ENCODE measurements at regions not wholly inside any gene's neighbourhood (a gene's known extent, or its start where the extent isn't known, plus 50 kb on each side); places are given as distances from the start of the nearest gene placed in this dataset.
A peak's percentile ranks its signal among the peaks of the same experiment; 100 is the strongest.

- TF ChIP-seq EZH2 (IDR thresholded peaks at IDR 0.05; ENCODE audit: borderline replicate concordance) (no peak), EZH2phosphoT487 (IDR thresholded peaks at IDR 0.05; ENCODE audit: low read depth, severe bottlenecking, unreplicated experiment) (no peak), CTCF (IDR thresholded peaks at IDR 0.05; ENCODE audit: poor library complexity) (no peak)
- Histone ChIP-seq H3K27ac (no peak overlapping the region), H3K4me2 (no peak overlapping the region), H3K4me3 (no peak overlapping the region), H3K36me3 (replicated peaks; ENCODE audit: insufficient read depth, low read depth) (no peaks in the 10 kb centered on the region), H3K9me2 (replicated peaks; ENCODE audit: insufficient read depth) (no peaks in the 10 kb centered on the region), H3K4me1 (ENCODE audit: insufficient read depth) (peaks cover 16% of the 10 kb centered on the region), H4K20me1 (ENCODE audit: insufficient read depth, poor library complexity, severe bottlenecking) (no peaks in the 10 kb centered on the region), H3K9me3 (ENCODE audit: low read depth) (no peaks in the 10 kb centered on the region), H3K27me3 (no peaks in the 10 kb centered on the region), H2AFZ (no peak overlapping the region), H3K79me2 (no peaks in the 10 kb centered on the region)
- 62% methylated on average over 2 of the region's 2 CpGs for WGBS (ENCODE audit: low lambda C conversion rate, missing lambda C conversion rate)
- no peak for DNase-seq (ENCODE audit: low spot score)
These were observed 835.4 kb downstream of the MAFB start for GRCh38 chr20:39853636-39854035.

DNA sequence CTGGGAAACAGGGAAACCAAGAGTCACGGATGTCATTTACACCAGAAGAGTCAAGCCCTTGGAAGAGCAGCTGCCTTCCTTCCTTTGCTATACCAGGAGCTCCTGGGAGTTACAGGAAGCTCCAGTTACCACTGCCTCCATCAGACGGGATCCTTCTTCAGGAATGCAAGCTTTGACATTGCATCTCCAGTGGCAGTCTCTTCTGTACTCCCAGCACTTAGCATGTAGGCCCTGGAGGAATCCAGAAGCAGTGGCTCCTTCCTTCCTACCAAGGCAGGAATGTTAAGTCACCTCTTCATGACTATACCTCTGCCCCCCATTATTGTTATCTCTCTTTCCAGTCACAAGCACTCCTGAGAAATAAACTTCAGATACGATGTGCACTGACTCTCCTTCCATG is 836.0 kb downstream of the MAFB start:
- Histone ChIP-seq H2AFZ (no peak overlapping the region), H3K27me3 (no peaks in the 10 kb centered on the region), H4K20me1 (ENCODE audit: insufficient read depth, poor library complexity, severe bottlenecking) (no peaks in the 10 kb centered on the region), H3K79me2 (no peaks in the 10 kb centered on the region), H3K4me2 (no peak overlapping the region), H3K9me2 (replicated peaks; ENCODE audit: insufficient read depth) (no peaks in the 10 kb centered on the region), H3K9me3 (ENCODE audit: low read depth) (no peaks in the 10 kb centered on the region), H3K36me3 (replicated peaks; ENCODE audit: insufficient read depth, low read depth) (no peaks in the 10 kb centered on the region), H3K27ac (no peak overlapping the region), H3K4me1 (ENCODE audit: insufficient read depth) (peaks cover 16% of the 10 kb centered on the region), H3K4me3 (no peak overlapping the region)
- WGBS (ENCODE audit: low lambda C conversion rate, missing lambda C conversion rate): 74% methylated on average over 3 of the region's 3 CpGs
- TF ChIP-seq EZH2 (IDR thresholded peaks at IDR 0.05; ENCODE audit: borderline replicate concordance) (no peak), EZH2phosphoT487 (IDR thresholded peaks at IDR 0.05; ENCODE audit: low read depth, severe bottlenecking, unreplicated experiment) (no peak), CTCF (IDR thresholded peaks at IDR 0.05; ENCODE audit: poor library complexity) (no peak)
- DNase-seq (ENCODE audit: low spot score): no peak

- no peaks in the 10 kb centered on the region for H3K36me3 ChIP-seq (replicated peaks; ENCODE audit: insufficient read depth, low read depth)
- no peak for DNase-seq (ENCODE audit: low spot score)
- H3K4me1 ChIP-seq (ENCODE audit: insufficient read depth): peaks cover 16% of the 10 kb centered on the region
- no peak for TF ChIP-seq CTCF (IDR thresholded peaks at IDR 0.05; ENCODE audit: poor library complexity)
- TF ChIP-seq EZH2phosphoT487 (IDR thresholded peaks at IDR 0.05; ENCODE audit: low read depth, severe bottlenecking, unreplicated experiment): no peak
- no peak for TF ChIP-seq EZH2 (IDR thresholded peaks at IDR 0.05; ENCODE audit: borderline replicate concordance)
- H3K27ac ChIP-seq: peak overlapping the region; percentile 28
- no peak overlapping the region for H2AFZ ChIP-seq
- no peak overlapping the region for H3K4me2 ChIP-seq
- no peaks in the 10 kb centered on the region for H3K9me3 ChIP-seq (ENCODE audit: low read depth)
- H3K9me2 ChIP-seq (replicated peaks; ENCODE audit: insufficient read depth): no peaks in the 10 kb centered on the region
- H3K4me3 ChIP-seq: no peak overlapping the region
- H4K20me1 ChIP-seq (ENCODE audit: insufficient read depth, poor library complexity, severe bottlenecking): no peaks in the 10 kb centered on the region
- H3K27me3 ChIP-seq: no peaks in the 10 kb centered on the region
- H3K79me2 ChIP-seq: no peaks in the 10 kb centered on the region
- 71% methylated on average over 3 of the region's 3 CpGs for WGBS (ENCODE audit: low lambda C conversion rate, missing lambda C conversion rate)
These were observed 837.6 kb downstream of the MAFB start for GRCh38 chr20:39851459-39851858.

- no peaks in the 10 kb centered on the region for H4K20me1 ChIP-seq (ENCODE audit: insufficient read depth, poor library complexity, severe bottlenecking)
These were observed 838.2 kb downstream of the MAFB start for GRCh38 chr20:39850821-39851330.

More at GRCh38 chr20:39850821-39851330, 838.2 kb downstream of the MAFB start:
- Histone ChIP-seq H3K9me2 (replicated peaks; ENCODE audit: insufficient read depth) (no peaks in the 10 kb centered on the region), H3K4me3 (no peak overlapping the region), H3K4me2 (no peak overlapping the region), H3K27me3 (no peaks in the 10 kb centered on the region), H3K9me3 (ENCODE audit: low read depth) (no peaks in the 10 kb centered on the region), H3K79me2 (no peaks in the 10 kb centered on the region), H3K27ac (peak overlapping the region; percentile 28), H3K4me1 (ENCODE audit: insufficient read depth) (peaks cover 16% of the 10 kb centered on the region), H3K36me3 (replicated peaks; ENCODE audit: insufficient read depth, low read depth) (no peaks in the 10 kb centered on the region), H2AFZ (no peak overlapping the region)
- 57% methylated on average over 5 of the region's 5 CpGs for WGBS (ENCODE audit: low lambda C conversion rate, missing lambda C conversion rate)
- no peak for TF ChIP-seq CTCF (IDR thresholded peaks at IDR 0.05; ENCODE audit: poor library complexity)
- TF ChIP-seq EZH2 (IDR thresholded peaks at IDR 0.05; ENCODE audit: borderline replicate concordance): no peak
- no peak for TF ChIP-seq EZH2phosphoT487 (IDR thresholded peaks at IDR 0.05; ENCODE audit: low read depth, severe bottlenecking, unreplicated experiment)
- DNase-seq (ENCODE audit: low spot score): no peak
